ENCODE measurements at regions not wholly inside any gene's neighbourhood (a gene's known extent, or its start where the extent isn't known, plus 50 kb on each side); places are given as distances from the start of the nearest gene placed in this dataset.

DNA sequence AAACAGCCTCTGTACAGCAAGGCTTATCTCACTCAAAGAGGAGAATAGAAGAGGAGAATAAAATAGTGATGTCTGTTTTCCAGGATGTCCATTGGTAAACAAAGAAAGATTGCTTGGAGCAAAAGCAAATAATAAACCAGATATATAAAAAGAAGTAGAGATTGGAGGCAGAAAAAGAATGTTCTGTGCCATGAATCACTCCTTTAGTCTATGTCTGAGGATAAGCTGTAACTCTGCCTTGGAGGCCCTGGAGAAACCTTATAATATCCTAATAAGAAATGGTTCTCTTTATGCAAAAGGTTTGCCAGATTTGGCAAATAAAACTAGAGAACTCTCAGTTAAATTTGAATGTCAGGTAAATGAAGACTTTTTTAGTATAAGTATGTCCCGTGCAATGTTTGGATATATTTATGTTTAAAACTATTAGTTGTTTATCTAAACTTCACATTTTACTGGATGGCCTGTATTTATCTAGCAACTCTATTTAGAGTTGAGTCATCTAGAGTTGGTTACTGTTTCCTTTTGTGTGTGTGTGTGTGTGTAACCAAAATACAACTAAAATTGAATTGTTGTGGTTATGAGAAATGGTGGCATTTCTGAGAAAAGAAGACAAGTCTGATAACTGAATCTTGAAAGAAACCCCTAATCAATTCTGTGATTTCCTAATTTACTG, 510.3 kb upstream of the SETBP1 start:
- DNase-seq = no peak

GRCh38 chr18:44171301-44171700, 509.4 kb upstream of the SETBP1 start:
- no peak for DNase-seq

DNA sequence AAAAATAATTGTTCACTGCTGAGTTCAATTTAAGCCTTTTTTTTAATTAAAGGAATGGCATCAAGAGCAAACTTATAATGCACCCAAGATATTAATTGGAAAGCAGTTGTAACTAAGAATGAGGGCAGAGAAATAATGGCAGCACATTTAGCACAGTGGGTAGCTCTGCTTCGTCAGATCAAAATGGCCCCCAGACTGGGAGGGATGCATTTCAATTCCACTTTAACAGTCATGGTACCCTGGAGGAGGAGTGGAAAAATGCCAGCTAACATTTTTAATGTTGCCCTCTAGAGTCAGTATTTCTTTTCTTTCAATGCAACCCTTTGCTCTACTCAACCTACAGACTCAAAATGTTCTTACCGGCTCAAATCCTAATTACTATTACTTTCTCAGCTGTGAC, 504.8 kb upstream of the SETBP1 start:
- no peak for DNase-seq

DNA sequence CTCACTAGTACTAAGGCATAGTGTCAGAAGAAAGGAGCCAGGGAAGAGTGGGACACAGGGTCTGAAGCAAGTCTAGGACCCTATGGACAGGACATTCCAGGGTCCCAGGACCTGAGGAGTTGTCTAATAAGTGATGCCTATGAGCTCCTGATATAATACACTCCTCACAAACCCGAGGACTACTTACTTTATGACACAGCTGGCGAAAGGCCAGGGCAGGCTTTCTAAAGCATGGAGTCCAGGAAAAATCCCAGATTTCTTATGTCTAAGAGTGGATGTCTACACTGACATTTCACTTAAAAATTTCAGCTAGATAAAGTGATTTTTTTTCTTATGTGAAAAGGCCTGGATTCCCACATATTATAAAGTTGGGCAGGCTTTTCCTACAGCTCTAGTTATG, 502.2 kb upstream of the SETBP1 start:
- DNase-seq = no peak

GRCh38 chr18:44179693-44180092, 501.0 kb upstream of the SETBP1 start:
- DNase-seq = no peak

DNA sequence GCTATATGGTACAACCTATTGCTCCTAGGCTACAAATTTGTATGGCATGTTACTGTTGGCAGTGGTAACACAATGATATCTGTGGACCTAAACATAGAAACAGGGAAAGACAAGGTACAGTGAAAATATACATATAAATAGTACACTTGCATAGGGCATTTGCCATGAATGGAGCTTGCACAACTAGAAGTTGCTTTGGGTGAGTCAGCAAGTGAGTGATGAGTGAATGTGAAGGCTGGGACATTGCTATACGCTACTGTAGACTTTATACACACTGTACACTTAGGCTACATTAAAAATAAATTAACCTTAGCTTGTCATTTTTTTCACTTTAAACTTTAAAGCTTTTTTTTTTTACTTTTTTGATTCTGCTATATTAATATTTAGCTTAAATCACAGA, 500.0 kb upstream of the SETBP1 start:
- DNase-seq = no peak

DNA sequence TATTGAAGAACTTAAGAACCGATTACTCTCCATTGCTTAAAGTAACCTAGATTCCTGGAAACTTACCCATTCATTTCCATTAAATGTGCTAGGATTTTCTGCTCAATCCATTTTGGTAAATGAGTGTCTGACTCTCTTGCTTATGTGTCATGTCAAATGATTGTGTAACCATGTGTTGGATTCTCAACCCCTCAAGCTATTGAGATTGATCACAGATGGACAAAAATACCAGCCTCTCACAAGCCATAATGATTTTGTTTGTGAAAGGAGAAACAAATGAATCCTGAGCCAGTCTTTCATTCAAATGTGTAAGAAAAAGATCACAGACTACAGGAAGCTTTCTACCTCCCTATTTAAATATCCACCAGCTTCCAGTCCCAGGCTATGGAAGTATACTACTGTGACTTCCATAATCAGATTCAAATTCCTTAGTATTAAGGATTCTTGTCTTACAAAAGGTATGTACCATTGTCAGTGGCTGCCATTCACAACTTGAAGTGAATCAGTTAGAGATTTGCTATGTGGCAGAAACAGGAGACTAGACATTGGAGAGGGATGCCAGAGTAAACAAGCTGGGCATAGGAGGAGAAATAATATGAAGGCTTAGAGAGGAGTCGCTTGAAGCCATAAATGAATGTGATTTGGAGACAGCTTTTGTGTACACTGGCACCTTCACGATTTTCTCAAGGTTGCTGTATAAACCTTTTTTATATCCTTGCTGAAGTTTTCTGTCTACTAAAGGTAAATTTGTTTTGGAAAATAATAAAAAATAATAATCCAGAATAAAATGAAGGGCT, 498.5 kb upstream of the SETBP1 start:
- DNase-seq = no peak

GRCh38 chr18:44186001-44186400, 494.7 kb upstream of the SETBP1 start:
- DNase-seq = no peak

GRCh38 chr18:44187090-44187489, 493.6 kb upstream of the SETBP1 start:
- no peak for DNase-seq

DNA sequence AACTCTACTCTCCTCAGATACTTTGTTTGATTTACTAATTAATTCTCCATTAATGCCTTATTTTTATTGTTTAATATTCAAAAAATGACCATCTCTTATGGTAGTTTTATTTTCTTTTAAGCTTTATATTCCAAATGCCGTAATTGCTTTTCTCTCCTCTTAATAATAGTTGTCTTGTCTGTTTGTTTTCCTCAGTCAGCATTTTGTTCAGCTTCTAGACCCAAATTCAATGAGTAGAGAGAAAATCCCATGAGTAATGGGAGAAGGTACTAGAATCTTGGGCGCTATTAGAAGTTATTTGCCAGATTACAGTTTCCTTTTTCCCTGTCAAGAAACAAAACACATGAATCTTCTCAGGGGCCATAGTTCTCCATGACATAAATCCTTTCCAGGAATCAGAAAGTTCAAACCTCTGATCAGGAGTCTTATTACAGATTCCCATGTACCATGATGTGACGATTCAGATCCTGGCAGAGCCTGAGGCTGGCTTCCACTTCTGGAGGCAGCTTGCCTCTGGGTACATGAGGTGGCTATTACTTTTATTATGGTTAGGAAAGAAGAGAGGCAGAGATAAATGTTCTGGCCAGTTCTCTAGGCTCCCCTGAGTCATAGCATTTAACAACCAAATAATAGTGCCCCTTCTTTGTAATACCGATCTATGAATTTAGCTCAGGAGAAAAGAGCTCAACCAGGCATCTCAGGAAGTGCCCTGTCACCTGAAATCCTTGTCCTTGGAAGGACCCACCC, 485.1 kb upstream of the SETBP1 start:
- DNase-seq = no peak

GRCh38 chr18:44197832-44198611, 482.7 kb upstream of the SETBP1 start:
- DNase-seq = peak in 1 of 2 experiments; percentile 24

DNA sequence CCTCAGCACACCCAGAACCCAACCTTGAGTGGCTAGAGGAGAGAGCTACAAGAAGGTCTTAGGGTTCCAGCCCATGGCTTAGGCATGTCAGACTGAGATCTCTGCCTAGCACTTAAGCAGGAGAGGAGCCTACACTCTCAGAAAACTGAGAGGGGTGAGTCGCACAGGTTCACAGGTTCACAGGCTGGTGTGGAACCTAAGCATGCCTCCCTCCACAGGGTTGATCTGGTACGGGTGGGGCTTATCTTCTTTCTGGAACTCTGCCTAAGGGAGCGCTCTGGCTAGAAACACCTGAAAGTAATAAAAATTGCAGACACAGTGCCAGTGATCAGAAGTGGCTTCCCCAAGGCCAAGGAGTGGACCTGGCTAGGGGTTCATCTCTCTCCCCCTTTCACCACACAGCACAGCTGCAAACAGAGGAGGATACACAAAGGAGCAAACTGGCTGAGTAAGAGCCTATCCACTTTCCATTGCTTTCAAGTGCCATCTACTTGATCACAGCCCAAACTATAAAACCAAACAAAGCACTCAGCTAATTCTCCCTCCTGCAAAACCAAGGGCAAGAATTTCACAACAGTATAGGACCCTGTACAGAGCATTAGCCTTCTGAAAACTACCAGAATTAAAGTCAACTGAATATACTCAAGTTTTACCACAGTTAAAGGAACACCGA, 481.9 kb upstream of the SETBP1 start:
- no peak for DNase-seq

DNA sequence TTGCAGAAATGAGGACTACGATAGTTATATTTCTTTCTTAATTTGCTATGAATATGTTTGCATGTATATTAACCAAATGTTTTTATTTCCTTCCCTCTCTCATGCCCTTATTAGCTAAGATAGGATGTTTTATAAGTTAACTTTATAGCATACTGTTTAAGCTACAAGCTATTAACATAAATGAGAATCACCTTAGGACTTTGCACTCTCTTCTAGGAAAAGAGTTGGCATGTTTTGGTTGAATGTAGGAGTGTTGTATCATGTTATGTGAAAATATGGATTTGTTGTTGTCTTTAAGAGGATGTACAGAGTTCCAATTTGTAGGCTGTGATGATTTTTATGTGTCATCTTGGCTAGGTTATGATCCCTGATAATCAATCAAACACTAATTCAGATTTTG, 467.4 kb upstream of the SETBP1 start:
- no peak for DNase-seq

GRCh38 chr18:44214396-44214795, 466.3 kb upstream of the SETBP1 start:
- no peak for DNase-seq

DNA sequence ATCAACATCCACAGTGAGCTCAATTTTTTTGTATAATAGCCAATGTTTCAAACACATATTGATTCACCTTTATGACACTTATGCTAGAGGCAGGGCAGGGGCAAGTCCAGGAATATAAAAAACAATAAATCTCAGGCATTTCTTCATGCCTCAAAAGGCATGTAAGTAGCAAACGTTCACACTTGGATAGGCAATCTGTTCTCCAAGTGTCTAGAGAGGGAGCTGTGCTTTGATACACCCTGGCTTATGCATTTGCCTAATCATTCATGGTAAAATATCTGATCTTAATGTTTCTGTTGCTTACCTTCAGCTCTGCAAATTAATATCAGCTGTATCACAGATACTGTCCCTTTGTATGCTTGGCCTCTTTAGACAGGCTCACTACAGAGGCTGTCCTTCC, 464.5 kb upstream of the SETBP1 start:
- no peak for DNase-seq

GRCh38 chr18:44227501-44227900, 453.2 kb upstream of the SETBP1 start:
- DNase-seq = no peak

GRCh38 chr18:44229693-44230108, 451.0 kb upstream of the SETBP1 start:
- DNase-seq = no peak

DNA sequence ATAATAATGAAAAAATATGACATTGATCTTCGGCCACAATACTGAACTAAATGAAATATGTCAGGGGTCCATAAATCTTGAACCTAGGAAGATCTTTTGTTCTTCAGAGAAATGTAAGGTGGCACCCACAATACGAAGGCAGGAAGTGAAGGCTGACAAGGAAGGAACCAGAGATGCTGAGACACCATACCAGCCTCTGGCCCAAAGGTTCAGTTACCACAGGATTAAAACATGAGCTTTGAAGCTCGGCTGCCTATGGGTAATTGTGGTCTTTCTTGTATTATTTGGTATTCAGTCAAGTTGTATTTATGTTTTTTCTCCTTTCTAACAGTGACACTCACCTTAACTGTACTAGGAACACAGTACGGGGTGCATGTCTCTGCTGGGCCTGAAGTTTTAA, 448.8 kb upstream of the SETBP1 start:
- DNase-seq = no peak

DNA sequence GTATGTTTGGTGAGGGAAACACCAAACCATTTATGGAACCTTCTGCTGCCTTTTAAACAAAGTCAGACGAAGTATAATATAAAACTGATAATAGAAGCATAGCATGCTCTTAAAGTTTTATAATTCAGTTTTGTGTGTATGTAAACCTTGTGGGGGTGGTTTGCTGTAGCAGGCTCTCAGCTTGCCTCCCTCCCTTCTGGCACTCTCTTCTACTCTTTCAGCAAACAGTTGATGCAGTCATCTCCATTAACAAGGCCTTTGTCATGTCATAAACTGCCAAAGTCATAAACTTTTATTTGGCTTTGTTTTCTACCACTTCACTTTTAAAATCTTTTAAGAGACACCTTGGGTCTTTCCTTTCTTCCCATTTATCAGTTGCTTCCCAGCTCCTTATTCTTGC, 448.2 kb upstream of the SETBP1 start:
- DNase-seq = no peak

GRCh38 chr18:44238454-44238853, 442.2 kb upstream of the SETBP1 start:
- no peak for DNase-seq

- no peak for DNase-seq
These were observed 441.8 kb upstream of the SETBP1 start for GRCh38 chr18:44238911-44239310.

DNA sequence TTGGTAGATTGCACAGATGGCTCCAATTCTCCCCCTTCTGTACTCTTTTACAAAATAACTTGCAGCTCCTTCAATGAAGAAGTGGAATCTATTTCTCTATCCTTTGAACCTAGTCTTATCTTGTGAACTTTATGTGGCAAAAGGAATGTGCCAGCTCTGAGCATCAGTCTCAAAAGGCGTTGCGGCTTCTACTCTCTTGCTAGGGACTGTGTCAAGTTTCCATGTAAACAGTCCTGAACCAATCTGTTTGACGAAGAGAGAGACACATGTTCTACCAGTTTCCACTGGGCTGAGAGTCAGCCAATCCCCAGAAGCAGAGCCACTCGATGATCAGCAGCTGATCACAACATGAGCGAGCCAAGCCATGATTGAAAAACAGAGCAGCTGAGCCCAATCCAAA, 439.7 kb upstream of the SETBP1 start:
- no peak for DNase-seq

- peak; percentile 52 to 77 for DNase-seq
These were observed 435.7 kb upstream of the SETBP1 start for GRCh38 chr18:44245019-44245418.
